ENCODE measurements at regions not wholly inside any gene's neighbourhood (a gene's known extent, or its start where the extent isn't known, plus 50 kb on each side); places are given as distances from the start of the nearest gene placed in this dataset.

GRCh38 chr6:105909106-105909505 lies 177.0 kb upstream of the PRDM1 start:
- DNase-seq (ENCODE audit: low spot score) = no peak

GRCh38 chr6:105907991-105908390 lies 178.1 kb upstream of the PRDM1 start:
- no peak for DNase-seq (ENCODE audit: low spot score)

GRCh38 chr6:105907301-105907700 lies 178.8 kb upstream of the PRDM1 start:
- no peak for DNase-seq (ENCODE audit: low spot score)

- DNase-seq (ENCODE audit: low spot score) = no peak
Measured at GRCh38 chr6:105902401-105903031, 183.6 kb upstream of the PRDM1 start.

GRCh38 chr6:105901583-105901982 lies 184.6 kb upstream of the PRDM1 start:
- DNase-seq (ENCODE audit: low spot score) = no peak

- DNase-seq (ENCODE audit: low spot score) = no peak
Measured at GRCh38 chr6:105900125-105900937, 185.8 kb upstream of the PRDM1 start.

GRCh38 chr6:105898286-105898685 lies 187.8 kb upstream of the PRDM1 start:
- no peak for DNase-seq (ENCODE audit: low spot score)

GRCh38 chr6:105897131-105897530 lies 189.0 kb upstream of the PRDM1 start:
- no peak for DNase-seq (ENCODE audit: low spot score)

GRCh38 chr6:105896821-105897095 lies 189.4 kb upstream of the PRDM1 start:
- no peak for DNase-seq (ENCODE audit: low spot score)

GRCh38 chr6:105896052-105896820 lies 189.9 kb upstream of the PRDM1 start:
- no peak for DNase-seq (ENCODE audit: low spot score)

- DNase-seq (ENCODE audit: low spot score) = no peak
Measured at GRCh38 chr6:105894556-105894955, 191.6 kb upstream of the PRDM1 start.

- DNase-seq (ENCODE audit: low spot score) = no peak
Measured at GRCh38 chr6:105893741-105894140, 192.4 kb upstream of the PRDM1 start.

GRCh38 chr6:105892577-105893262 lies 193.4 kb upstream of the PRDM1 start:
- no peak for DNase-seq (ENCODE audit: low spot score)

GRCh38 chr6:105890521-105891244 lies 195.5 kb upstream of the PRDM1 start:
- no peak for DNase-seq (ENCODE audit: low spot score)

GRCh38 chr6:105889902-105890301 lies 196.2 kb upstream of the PRDM1 start:
- DNase-seq (ENCODE audit: low spot score) = no peak

GRCh38 chr6:105886814-105887544 lies 199.2 kb upstream of the PRDM1 start:
- DNase-seq (ENCODE audit: low spot score) = no peak

GRCh38 chr6:105886066-105886813 lies 199.9 kb upstream of the PRDM1 start:
- no peak for DNase-seq (ENCODE audit: low spot score)

GRCh38 chr6:105884426-105884825 lies 201.7 kb upstream of the PRDM1 start:
- no peak for DNase-seq (ENCODE audit: low spot score)

GRCh38 chr6:105884011-105884410 lies 202.1 kb upstream of the PRDM1 start:
- no peak for DNase-seq (ENCODE audit: low spot score)

- no peak for DNase-seq (ENCODE audit: low spot score)
Measured at GRCh38 chr6:105882828-105883227, 203.3 kb upstream of the PRDM1 start.
